ENCODE measurements at regions not wholly inside any gene's neighbourhood (a gene's known extent, or its start where the extent isn't known, plus 50 kb on each side); places are given as distances from the start of the nearest gene placed in this dataset.

DNA sequence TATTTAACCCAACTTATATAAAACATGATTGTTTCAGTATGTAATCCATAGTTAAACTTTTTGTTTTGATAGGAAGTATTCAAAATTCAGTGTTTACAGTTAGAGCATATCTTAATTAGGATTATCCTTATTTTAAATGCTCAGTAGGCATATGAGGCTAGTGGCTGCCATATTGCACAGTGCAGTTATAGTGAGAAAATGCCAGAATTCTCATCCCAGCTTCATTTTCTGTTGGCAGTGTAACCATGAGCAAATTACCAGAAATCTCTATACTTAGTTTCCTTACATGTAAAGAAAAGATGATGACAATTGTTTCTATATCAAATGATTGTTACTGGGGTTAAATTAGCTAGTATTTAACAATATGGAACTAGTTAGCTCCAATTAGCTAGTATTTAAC, 265.8 kb downstream of the ARAP2 start:
- H3K27me3 ChIP-seq = no peaks in the 10 kb centered on the region
- no peaks in the 10 kb centered on the region for H3K4me1 ChIP-seq
- ATAC-seq (ENCODE audit: low FRiP score in 2 of 2) = no peak
- H3K27ac ChIP-seq = no peak overlapping the region
- no peaks in the 10 kb centered on the region for H3K36me3 ChIP-seq
- no peak for DNase-seq
- H3K9me3 ChIP-seq = no peaks in the 10 kb centered on the region
- TF ChIP-seq POLR2AphosphoS5 (IDR thresholded peaks at IDR 0.05) = no peak
- no peak for TF ChIP-seq POLR2A (IDR thresholded peaks at IDR 0.05)
- TF ChIP-seq EP300 (IDR thresholded peaks at IDR 0.05) = no peak
- no peak for TF ChIP-seq CTCF (IDR thresholded peaks at IDR 0.05)
- no peak overlapping the region for H3K4me3 ChIP-seq

GRCh38 chr4:35982318-35982717, 262.0 kb downstream of the ARAP2 start:
- no peak for ATAC-seq (ENCODE audit: low FRiP score in 2 of 2)
- no peak overlapping the region for H3K27ac ChIP-seq
- no peaks in the 10 kb centered on the region for H3K36me3 ChIP-seq
- no peak for DNase-seq
- no peaks in the 10 kb centered on the region for H3K9me3 ChIP-seq
- no peaks in the 10 kb centered on the region for H3K4me1 ChIP-seq
- 67 to 89% methylated on average over 1 of the region's 1 CpG for WGBS, 2 donors
- no peak overlapping the region for H3K4me3 ChIP-seq
- TF ChIP-seq POLR2A (IDR thresholded peaks at IDR 0.05) (no peak), CTCF (IDR thresholded peaks at IDR 0.05) (no peak), EP300 (IDR thresholded peaks at IDR 0.05) (no peak), POLR2AphosphoS5 (IDR thresholded peaks at IDR 0.05) (no peak)
- no peaks in the 10 kb centered on the region for H3K27me3 ChIP-seq

DNA sequence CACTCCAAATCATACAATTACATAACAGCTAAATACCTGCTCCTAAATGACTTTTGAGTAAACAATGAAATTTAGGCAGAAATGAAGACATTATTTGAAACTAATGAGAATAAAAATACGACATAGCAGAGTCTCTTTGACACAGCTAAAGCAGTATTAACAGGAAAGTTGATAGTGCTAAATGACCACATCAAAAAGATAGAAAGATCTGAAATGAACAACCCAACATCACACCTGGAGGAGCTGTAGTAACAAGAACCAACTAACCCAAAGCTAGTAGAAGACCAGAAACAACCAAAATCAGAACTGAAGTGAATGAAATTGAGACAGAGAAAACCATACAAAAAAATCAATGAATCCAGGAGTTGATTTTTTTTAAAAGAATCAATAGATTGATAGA, 257.8 kb downstream of the ARAP2 start:
- Histone ChIP-seq H3K27me3 (no peaks in the 10 kb centered on the region), H3K4me1 (no peaks in the 10 kb centered on the region), H3K9me3 (peaks cover 0 to 3% (median 0%) of the 10 kb centered on the region in 4 donors), H3K27ac (no peak overlapping the region), H3K4me3 (no peak overlapping the region), H3K36me3 (no peaks in the 10 kb centered on the region)
- TF ChIP-seq EP300 (IDR thresholded peaks at IDR 0.05) = no peak
- TF ChIP-seq POLR2AphosphoS5 (IDR thresholded peaks at IDR 0.05) = no peak
- TF ChIP-seq CTCF (IDR thresholded peaks at IDR 0.05) = no peak
- no peak for TF ChIP-seq POLR2A (IDR thresholded peaks at IDR 0.05)
- WGBS, 2 donors = 64 to 76% methylated on average over 1 of the region's 1 CpG
- DNase-seq = no peak
- no peak for ATAC-seq (ENCODE audit: low FRiP score in 2 of 2)

GRCh38 chr4:35993606-35994005, 250.7 kb downstream of the ARAP2 start:
- Histone ChIP-seq H3K27ac (no peak overlapping the region), H3K27me3 (no peaks in the 10 kb centered on the region), H3K4me3 (no peak overlapping the region), H3K9me3 (no peaks in the 10 kb centered on the region), H3K4me1 (no peaks in the 10 kb centered on the region), H3K36me3 (no peaks in the 10 kb centered on the region)
- no peak for TF ChIP-seq POLR2A (IDR thresholded peaks at IDR 0.05)
- TF ChIP-seq POLR2AphosphoS5 (IDR thresholded peaks at IDR 0.05) = no peak
- TF ChIP-seq CTCF (IDR thresholded peaks at IDR 0.05) = no peak
- TF ChIP-seq EP300 (IDR thresholded peaks at IDR 0.05) = no peak
- no peak for DNase-seq
- ATAC-seq (ENCODE audit: low FRiP score in 2 of 2) = no peak
- 52 to 74% methylated on average over 2 of the region's 2 CpGs for WGBS, 2 donors

GRCh38 chr4:36000941-36001557, 243.3 kb downstream of the ARAP2 start:
- no peak for ATAC-seq (ENCODE audit: low FRiP score in 2 of 2)
- TF ChIP-seq EP300 (IDR thresholded peaks at IDR 0.05) (no peak), CTCF (IDR thresholded peaks at IDR 0.05) (no peak), POLR2A (IDR thresholded peaks at IDR 0.05) (no peak)
- Histone ChIP-seq H3K27me3 (no peaks in the 10 kb centered on the region), H3K27ac (no peak overlapping the region), H3K4me3 (no peak overlapping the region), H3K9me3 (no peaks in the 10 kb centered on the region), H3K36me3 (no peaks in the 10 kb centered on the region), H3K4me1 (no peaks in the 10 kb centered on the region)
- no peak for DNase-seq
- WGBS, 2 donors = 46 to 66% methylated on average over 3 of the region's 3 CpGs
